ENCODE measurements at regions not wholly inside any gene's neighbourhood (a gene's known extent, or its start where the extent isn't known, plus 50 kb on each side); places are given as distances from the start of the nearest gene placed in this dataset.
A peak's percentile ranks its signal among the peaks of the same experiment; 100 is the strongest.

DNA sequence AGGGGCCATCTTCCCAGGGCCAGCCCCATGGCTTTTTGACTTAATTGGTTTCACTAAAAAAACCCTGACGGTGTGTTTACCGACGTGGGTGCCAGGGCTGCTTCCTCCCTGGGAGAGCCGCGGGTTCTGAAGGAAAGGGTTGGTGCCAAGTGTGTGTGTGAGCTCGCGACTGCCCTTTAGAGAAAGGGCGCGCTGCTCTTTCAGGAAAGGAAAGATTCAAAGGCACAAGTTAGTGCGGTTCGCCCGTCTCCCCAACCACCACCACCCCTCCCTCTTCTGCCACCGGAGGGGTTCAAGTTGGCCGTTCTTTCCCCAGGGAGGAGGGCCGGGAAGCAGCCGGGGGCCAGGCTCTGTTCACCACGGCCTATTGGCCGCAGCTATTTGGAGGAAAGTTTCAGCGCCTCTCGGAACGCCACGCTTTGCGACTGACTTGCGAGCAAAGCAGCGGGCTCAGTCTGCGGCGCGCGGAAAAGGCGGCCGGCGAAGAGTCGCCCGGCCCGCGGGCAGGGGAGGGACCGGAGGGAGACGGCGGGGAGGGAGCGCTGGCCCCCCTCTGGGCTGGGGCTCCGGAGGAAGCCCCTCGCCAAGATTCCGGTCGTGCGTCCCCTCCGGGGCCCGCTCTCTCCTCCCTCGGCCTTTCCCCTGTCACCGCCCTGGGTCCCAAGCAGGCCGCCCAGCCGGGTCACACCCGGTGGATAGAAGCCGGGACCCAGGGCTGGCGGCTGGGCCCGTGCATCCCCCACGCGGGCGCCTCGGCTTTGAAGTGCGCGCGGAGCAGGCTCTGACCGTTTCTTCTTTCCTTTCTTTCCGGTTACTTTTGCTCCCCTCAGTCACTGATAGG, 165.9 kb upstream of the PPP1R3A start:
- 4% methylated on average over 25 of the region's 64 CpGs for WGBS (ENCODE audit: insufficient coverage, low coverage, low lambda C conversion rate, missing lambda C conversion rate)
- Histone ChIP-seq H3K4me1 (peaks cover 0 to 7% (median 0%) of the 10 kb centered on the region in 4 donors), H3K27me3 (no peaks in the 10 kb centered on the region), H3K4me3 (peak overlapping the region; percentile 61 to 66 (median 66)), H3K36me3 (no peaks in the 10 kb centered on the region), H3K9me3 (no peaks in the 10 kb centered on the region), H3K27ac (peak overlapping the region; percentile 82 to 97 (median 97))
- ATAC-seq (peak; percentile 5 to 34 (median 16)), DNase-seq (peak; percentile 60 to 80 (median 76))
- intact Hi-C loops (cut with DNase I) = loop anchor here in 1 of 2 donors (10.0 kb wide), 1 partner anchor 330 kb away; the partner anchor contains the start of gene FOXP2
- TF ChIP-seq POLR2A (IDR thresholded peaks at IDR 0.05) (no peak), CTCF (IDR thresholded peaks at IDR 0.05) (no peak)

DNA sequence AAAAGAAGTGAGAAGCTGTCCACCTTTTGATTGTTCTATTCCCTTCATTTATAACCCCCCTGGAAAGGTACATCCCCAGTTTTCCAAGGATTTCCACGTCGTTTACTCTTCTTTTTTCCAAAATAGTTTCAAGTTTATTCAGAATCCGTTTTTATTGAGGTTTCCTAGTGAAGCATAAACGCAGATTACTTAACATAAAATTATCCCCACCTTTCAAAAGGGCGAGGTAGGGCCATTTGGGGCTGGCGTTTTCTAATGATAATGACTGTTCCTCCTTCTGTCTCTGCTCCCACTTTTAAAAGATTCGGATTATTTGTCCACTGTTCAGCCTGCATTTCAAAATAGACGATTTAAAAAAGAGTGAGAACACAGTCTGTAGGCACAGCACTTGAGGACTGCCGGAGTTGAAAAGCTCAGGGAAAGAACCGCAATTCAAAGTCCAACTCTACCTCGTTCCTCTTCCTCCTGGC, 165.2 kb upstream of the PPP1R3A start:
- intact Hi-C loops (cut with DNase I) = loop anchor here in 1 of 2 donors (10.0 kb wide), 1 partner anchor 331 kb away; the partner anchor contains the start of gene FOXP2
- ATAC-seq = peak in 2 of 4 donors; percentile 0 to 6
- TF ChIP-seq CTCF (IDR thresholded peaks at IDR 0.05) (no peak), POLR2A (IDR thresholded peaks at IDR 0.05) (no peak)

GRCh38 chr7:114083166-114084001, 164.6 kb upstream of the PPP1R3A start:
- H3K27me3 ChIP-seq = no peaks in the 10 kb centered on the region
- ATAC-seq = peak; percentile 4 to 40 (median 21)

More for the DNA sequence above, 165.2 kb upstream of the PPP1R3A start:
- peak overlapping the region; percentile 61 to 66 (median 66) for H3K4me3 ChIP-seq
- WGBS (ENCODE audit: insufficient coverage, low coverage, low lambda C conversion rate, missing lambda C conversion rate) = 5% methylated on average over 11 of the region's 11 CpGs
- no peaks in the 10 kb centered on the region for H3K36me3 ChIP-seq
- DNase-seq = no peak
- H3K27ac ChIP-seq = peak overlapping the region; percentile 82 to 97 (median 97)
- H3K4me1 ChIP-seq = peaks cover 0 to 7% (median 0%) of the 10 kb centered on the region in 4 donors
- H3K27me3 ChIP-seq = no peaks in the 10 kb centered on the region
- no peaks in the 10 kb centered on the region for H3K9me3 ChIP-seq

More at GRCh38 chr7:114083166-114084001, 164.6 kb upstream of the PPP1R3A start:
- no peaks in the 10 kb centered on the region for H3K9me3 ChIP-seq
- H3K27ac ChIP-seq = peak overlapping the region; percentile 82 to 97 (median 97)
- TF ChIP-seq CTCF (IDR thresholded peaks at IDR 0.05) (no peak), POLR2A (IDR thresholded peaks at IDR 0.05) (no peak)
- H3K36me3 ChIP-seq = no peaks in the 10 kb centered on the region
- peak overlapping the region; percentile 61 to 66 (median 66) for H3K4me3 ChIP-seq
- intact Hi-C loops (cut with DNase I) = loop anchor here in 1 of 2 donors (10.0 kb wide), 1 partner anchor 331 kb away; the partner anchor contains the start of gene FOXP2
- peak; percentile 59 to 88 (median 85) for DNase-seq
- peaks cover 0 to 3% (median 0%) of the 10 kb centered on the region in 4 donors for H3K4me1 ChIP-seq
- WGBS (ENCODE audit: insufficient coverage, low coverage, low lambda C conversion rate, missing lambda C conversion rate) = 4% methylated on average over 22 of the region's 45 CpGs
